ENCODE measurements at regions not wholly inside any gene's neighbourhood (a gene's known extent, or its start where the extent isn't known, plus 50 kb on each side); places are given as distances from the start of the nearest gene placed in this dataset.
"Not testable (repeated sequence)": the region's sequence is repeated elsewhere in the genome, so short reads cannot be mapped to it uniquely, and the experiment has no call there.

- H3K9me3 ChIP-seq (ENCODE audit: control insufficient read depth in 2 of 3, insufficient read depth in 1 of 3, low read length in 3 of 3): no peaks in the 10 kb centered on the region
- H3K9ac ChIP-seq (ENCODE audit: low read length in 3 of 3): no peak overlapping the region
- FAIRE-seq: no peak
- H3K4me1 ChIP-seq (ENCODE audit: control insufficient read depth in 2 of 3, insufficient read depth in 2 of 3, low read depth in 1 of 3, low read length in 3 of 3): no peaks in the 10 kb centered on the region
- no peak for TF ChIP-seq CTCF (IDR thresholded peaks at IDR 0.05; ENCODE audit: borderline replicate concordance, extremely low read depth, insufficient read depth)
- no peaks in the 10 kb centered on the region for H3K27me3 ChIP-seq (ENCODE audit: control insufficient read depth, insufficient read depth, low read length)
- DNase-seq: no peak
- H3K36me3 ChIP-seq (ENCODE audit: control insufficient read depth in 2 of 3, insufficient read depth in 3 of 3, low read length in 3 of 3): no peaks in the 10 kb centered on the region
- no peak overlapping the region for H3K4me3 ChIP-seq (ENCODE audit: low read length in 3 of 3)
- no peak overlapping the region for H3K27ac ChIP-seq (ENCODE audit: low read depth in 2 of 2, low read length in 2 of 2)
- intact Hi-C loops (cut with DNase I): no loop called here
These were observed 764.9 kb upstream of the SLITRK5 start for GRCh38 chr13:86906127-86906874.

- TF ChIP-seq CTCF (IDR thresholded peaks at IDR 0.05; ENCODE audit: borderline replicate concordance, extremely low read depth, insufficient read depth): no peak
- H3K27ac ChIP-seq (ENCODE audit: low read depth in 2 of 2, low read length in 2 of 2): no peak overlapping the region
- H3K4me3 ChIP-seq (ENCODE audit: low read length in 3 of 3): no peak overlapping the region
- no peaks in the 10 kb centered on the region for H3K9me3 ChIP-seq (ENCODE audit: control insufficient read depth in 2 of 3, insufficient read depth in 1 of 3, low read length in 3 of 3)
- intact Hi-C loops (cut with DNase I): no loop called here
- H3K36me3 ChIP-seq (ENCODE audit: control insufficient read depth in 2 of 3, insufficient read depth in 3 of 3, low read length in 3 of 3): no peaks in the 10 kb centered on the region
- FAIRE-seq (no peak), DNase-seq (no peak)
- no peak overlapping the region for H3K9ac ChIP-seq (ENCODE audit: low read length in 3 of 3)
- H3K27me3 ChIP-seq (ENCODE audit: control insufficient read depth, insufficient read depth, low read length): no peaks in the 10 kb centered on the region
- H3K4me1 ChIP-seq (ENCODE audit: control insufficient read depth in 2 of 3, insufficient read depth in 2 of 3, low read depth in 1 of 3, low read length in 3 of 3): no peaks in the 10 kb centered on the region
These were observed 764.0 kb upstream of the SLITRK5 start for GRCh38 chr13:86907156-86907555.

- no peak overlapping the region for H3K27ac ChIP-seq (ENCODE audit: low read depth in 2 of 2, low read length in 2 of 2)
- no peaks in the 10 kb centered on the region for H3K27me3 ChIP-seq (ENCODE audit: control insufficient read depth, insufficient read depth, low read length)
- TF ChIP-seq CTCF (IDR thresholded peaks at IDR 0.05; ENCODE audit: borderline replicate concordance, extremely low read depth, insufficient read depth): no peak
- H3K4me3 ChIP-seq (ENCODE audit: low read length in 3 of 3): no peak overlapping the region
- no peaks in the 10 kb centered on the region for H3K4me1 ChIP-seq (ENCODE audit: control insufficient read depth in 2 of 3, insufficient read depth in 2 of 3, low read depth in 1 of 3, low read length in 3 of 3)
- no peaks in the 10 kb centered on the region for H3K9me3 ChIP-seq (ENCODE audit: control insufficient read depth in 2 of 3, insufficient read depth in 1 of 3, low read length in 3 of 3)
- DNase-seq (no peak), FAIRE-seq (no peak)
- H3K36me3 ChIP-seq (ENCODE audit: control insufficient read depth in 2 of 3, insufficient read depth in 3 of 3, low read length in 3 of 3): no peaks in the 10 kb centered on the region
- intact Hi-C loops (cut with DNase I): no loop called here
- no peak overlapping the region for H3K9ac ChIP-seq (ENCODE audit: low read length in 3 of 3)
These were observed 761.9 kb upstream of the SLITRK5 start for GRCh38 chr13:86909318-86909717.

GRCh38 chr13:86914757-86915156 is 756.4 kb upstream of the SLITRK5 start:
- Histone ChIP-seq H3K9ac (ENCODE audit: low read length in 3 of 3) (no peak overlapping the region), H3K27me3 (ENCODE audit: control insufficient read depth, insufficient read depth, low read length) (no peaks in the 10 kb centered on the region), H3K4me3 (ENCODE audit: low read length in 3 of 3) (no peak overlapping the region), H3K4me1 (ENCODE audit: control insufficient read depth in 2 of 3, insufficient read depth in 2 of 3, low read depth in 1 of 3, low read length in 3 of 3) (no peaks in the 10 kb centered on the region), H3K9me3 (ENCODE audit: control insufficient read depth in 2 of 3, insufficient read depth in 1 of 3, low read length in 3 of 3) (no peaks in the 10 kb centered on the region), H3K36me3 (ENCODE audit: control insufficient read depth in 2 of 3, insufficient read depth in 3 of 3, low read length in 3 of 3) (no peaks in the 10 kb centered on the region), H3K27ac (ENCODE audit: low read depth in 2 of 2, low read length in 2 of 2) (no peak overlapping the region)
- no peak for TF ChIP-seq CTCF (IDR thresholded peaks at IDR 0.05; ENCODE audit: borderline replicate concordance, extremely low read depth, insufficient read depth)
- DNase-seq: no peak
- intact Hi-C loops (cut with DNase I): no loop called here
- FAIRE-seq: no peak

- H3K9me3 ChIP-seq (ENCODE audit: control insufficient read depth in 2 of 3, insufficient read depth in 1 of 3, low read length in 3 of 3); DNase-seq; H3K36me3 ChIP-seq (ENCODE audit: control insufficient read depth in 2 of 3, insufficient read depth in 3 of 3, low read length in 3 of 3); H3K27me3 ChIP-seq (ENCODE audit: control insufficient read depth, insufficient read depth, low read length); H3K9ac ChIP-seq (ENCODE audit: low read length in 3 of 3); H3K27ac ChIP-seq (ENCODE audit: low read depth in 2 of 2, low read length in 2 of 2); intact Hi-C loops (cut with DNase I); H3K4me3 ChIP-seq (ENCODE audit: low read length in 3 of 3); FAIRE-seq; H3K4me1 ChIP-seq (ENCODE audit: control insufficient read depth in 2 of 3, insufficient read depth in 2 of 3, low read depth in 1 of 3, low read length in 3 of 3): not testable (repeated sequence)
These were observed 753.7 kb upstream of the SLITRK5 start for GRCh38 chr13:86917438-86917837.

Measured in kidney (tissue), 13 donors.